ENCODE measurements at regions not wholly inside any gene's neighbourhood (a gene's known extent, or its start where the extent isn't known, plus 50 kb on each side); places are given as distances from the start of the nearest gene placed in this dataset.

DNA sequence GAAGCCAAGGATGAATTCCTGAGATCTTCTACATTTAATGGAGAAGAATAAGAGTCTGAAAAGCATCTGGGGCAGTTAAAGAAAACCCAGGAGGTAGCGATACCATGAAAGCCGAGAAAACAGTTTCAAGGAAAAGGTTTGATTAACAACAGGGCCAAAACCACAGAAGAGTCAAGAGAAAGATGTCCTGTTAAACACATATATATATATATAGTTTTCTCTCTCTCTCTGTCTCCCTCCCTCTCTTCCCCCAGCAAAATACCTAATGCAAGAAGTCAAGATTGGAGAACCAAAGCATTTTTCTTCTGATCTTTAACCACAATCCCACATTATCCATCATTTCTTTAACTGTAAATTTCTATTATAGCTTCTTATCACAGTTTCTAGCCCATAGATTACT is 261.4 kb downstream of the SNX13 start:
- no peak for TF ChIP-seq CTCF (conservative IDR thresholded peaks at IDR 0.05)
- TF ChIP-seq ZFX (IDR thresholded peaks at IDR 0.05): no peak
